MM.1S (cell line): ENCODE measurements at regions not wholly inside any gene's neighbourhood (a gene's known extent, or its start where the extent isn't known, plus 50 kb on each side); places are given as distances from the start of the nearest gene placed in this dataset.

ENCODE experiments used
- CTCF ChIP-seq: fragments of 300-600 bp; sonication (generic); IDR thresholded peaks from 2 replicates; pipeline ENCODE4 v1.5.1; 2016; ENCODE audit warnings: antibody characterized with exemption, low read length, mixed read lengths
- EZH2 ChIP-seq: fragments of 300-600 bp; sonication (generic); optimal IDR thresholded peaks from 2 replicates; pipeline ENCODE3; 2017; ENCODE audit warnings: low read depth, mild to moderate bottlenecking, antibody characterized with exemption, low read length, mixed read lengths
- EZH2phosphoT487 ChIP-seq: fragments of 300-600 bp; sonication (generic); IDR thresholded peaks from 2 replicates; pipeline ENCODE4 v1.6.1; 2018; ENCODE audit warnings: antibody characterized with exemption, low read length

DNA sequence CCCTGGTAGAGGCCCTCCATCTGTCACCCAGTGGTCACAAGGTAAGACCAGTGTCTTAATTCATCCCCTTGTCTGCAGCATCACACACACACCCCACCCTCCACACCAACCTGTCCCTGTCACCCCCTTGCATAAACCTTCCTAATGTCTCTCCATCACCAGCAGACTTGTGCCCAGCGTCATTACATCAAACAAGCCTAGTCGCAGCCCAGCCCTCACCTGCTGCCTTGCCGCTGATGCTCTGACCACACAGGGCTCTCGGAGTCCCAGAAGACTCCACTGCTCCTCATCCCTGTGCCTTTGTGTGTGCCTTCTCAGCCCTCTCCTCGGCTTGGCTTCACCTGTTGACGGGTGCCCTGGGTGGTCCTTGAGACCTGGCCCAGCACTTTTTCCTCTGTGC is 171.2 kb downstream of the GLI2 start:
- no peak for TF ChIP-seq CTCF
- TF ChIP-seq EZH2 = no peak
- no peak for TF ChIP-seq EZH2phosphoT487
